ENCODE measurements at regions not wholly inside any gene's neighbourhood (a gene's known extent, or its start where the extent isn't known, plus 50 kb on each side); places are given as distances from the start of the nearest gene placed in this dataset.

GRCh38 chr15:77796046-77796729 lies 163.5 kb upstream of the LINGO1 start:
- DNase-seq (ENCODE audit: low spot score): no peak

GRCh38 chr15:77795446-77795845 lies 162.7 kb upstream of the LINGO1 start:
- DNase-seq (ENCODE audit: low spot score): no peak

GRCh38 chr15:77791941-77792340 lies 159.2 kb upstream of the LINGO1 start:
- no peak for DNase-seq (ENCODE audit: low spot score)

GRCh38 chr15:77790481-77790880 lies 157.8 kb upstream of the LINGO1 start:
- DNase-seq (ENCODE audit: low spot score): no peak

GRCh38 chr15:77786956-77787355 lies 154.2 kb upstream of the LINGO1 start:
- no peak for DNase-seq (ENCODE audit: low spot score)

DNA sequence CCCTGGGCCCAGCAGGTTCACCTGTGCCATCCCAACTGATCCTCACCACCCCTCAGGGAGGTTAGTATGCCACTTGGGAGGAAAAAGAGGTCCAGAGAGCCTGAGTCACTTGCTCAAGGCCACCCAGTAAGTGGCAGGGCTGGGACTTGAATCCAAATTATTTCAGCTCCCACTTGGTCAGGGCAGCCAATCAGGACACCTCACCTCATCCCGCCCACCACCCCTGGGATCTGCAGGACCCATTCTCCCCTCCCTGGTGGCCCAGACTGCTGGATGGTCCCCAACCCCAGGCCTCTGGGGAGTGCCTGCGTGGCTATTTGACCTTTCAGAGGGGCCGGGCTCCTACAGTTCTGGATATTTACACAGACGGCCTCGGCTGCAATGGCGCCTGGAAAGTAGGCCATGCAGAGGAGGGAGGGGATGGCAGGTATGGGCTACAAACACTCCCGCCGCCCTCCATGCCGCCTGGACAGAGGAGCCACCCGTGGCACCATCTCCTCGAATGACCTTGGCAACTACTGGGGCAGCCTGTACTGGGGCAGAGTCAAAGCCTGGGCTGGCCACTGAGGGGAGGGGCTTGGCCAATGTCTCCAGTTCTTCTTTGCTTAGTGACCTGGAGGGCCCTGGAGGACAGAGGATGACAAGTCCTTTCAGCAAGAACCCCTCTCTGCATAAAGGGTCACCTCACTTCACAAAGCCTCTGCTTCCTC lies 153.6 kb upstream of the LINGO1 start:
- DNase-seq (ENCODE audit: low spot score): no peak

GRCh38 chr15:77784361-77785292 lies 151.9 kb upstream of the LINGO1 start:
- no peak for DNase-seq (ENCODE audit: low spot score)

DNA sequence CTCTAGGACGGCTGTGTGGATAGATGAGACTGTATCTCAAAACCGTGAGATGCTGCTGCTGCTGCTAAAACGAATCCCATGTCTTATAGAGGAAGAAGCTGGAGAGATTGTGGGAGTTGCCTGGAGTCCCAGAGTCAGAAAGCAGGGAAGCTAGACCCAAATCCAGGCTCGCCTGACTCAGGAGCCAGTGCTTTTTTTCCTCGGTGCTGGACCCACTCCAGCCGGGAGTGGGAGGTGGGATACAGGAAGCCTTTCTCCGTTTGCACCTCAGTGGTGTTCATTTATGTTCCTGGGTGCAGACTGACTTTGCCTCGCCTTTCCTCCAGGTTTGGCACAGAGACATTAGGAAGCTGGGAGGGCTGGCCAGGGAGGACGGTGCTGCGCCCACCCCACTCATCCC lies 150.9 kb upstream of the LINGO1 start:
- DNase-seq (ENCODE audit: low spot score): no peak

GRCh38 chr15:77782691-77783090 lies 150.0 kb upstream of the LINGO1 start:
- no peak for DNase-seq (ENCODE audit: low spot score)

GRCh38 chr15:77781946-77782240 lies 149.2 kb upstream of the LINGO1 start:
- DNase-seq (ENCODE audit: low spot score): no peak

- DNase-seq (ENCODE audit: low spot score): no peak
Observed at GRCh38 chr15:77781151-77781945, 148.6 kb upstream of the LINGO1 start.

DNA sequence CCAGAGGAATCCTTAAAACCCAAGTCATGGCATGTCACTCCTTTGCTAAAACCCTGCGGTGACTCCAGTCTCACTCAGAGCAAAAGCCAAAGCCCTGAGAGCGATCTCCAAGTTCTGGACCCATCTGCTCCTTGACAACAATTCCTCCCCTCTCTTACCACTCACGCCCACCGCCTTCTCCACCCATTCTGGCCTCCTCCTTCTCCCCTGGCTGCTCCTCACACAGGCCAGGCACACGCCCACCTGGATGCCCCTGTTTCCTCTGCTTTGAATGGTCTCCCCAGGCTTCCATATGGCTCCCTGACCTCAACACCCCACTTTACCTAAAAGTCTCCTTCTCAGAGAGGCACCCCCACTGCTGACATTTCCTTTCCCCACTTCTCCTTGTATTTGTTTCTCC lies 146.1 kb upstream of the LINGO1 start:
- DNase-seq (ENCODE audit: low spot score): no peak

GRCh38 chr15:77775837-77776236 lies 143.1 kb upstream of the LINGO1 start:
- DNase-seq (ENCODE audit: low spot score): no peak

GRCh38 chr15:77775373-77775772 lies 142.7 kb upstream of the LINGO1 start:
- DNase-seq (ENCODE audit: low spot score): no peak

GRCh38 chr15:77774350-77774749 lies 141.6 kb upstream of the LINGO1 start:
- DNase-seq (ENCODE audit: low spot score): no peak

DNA sequence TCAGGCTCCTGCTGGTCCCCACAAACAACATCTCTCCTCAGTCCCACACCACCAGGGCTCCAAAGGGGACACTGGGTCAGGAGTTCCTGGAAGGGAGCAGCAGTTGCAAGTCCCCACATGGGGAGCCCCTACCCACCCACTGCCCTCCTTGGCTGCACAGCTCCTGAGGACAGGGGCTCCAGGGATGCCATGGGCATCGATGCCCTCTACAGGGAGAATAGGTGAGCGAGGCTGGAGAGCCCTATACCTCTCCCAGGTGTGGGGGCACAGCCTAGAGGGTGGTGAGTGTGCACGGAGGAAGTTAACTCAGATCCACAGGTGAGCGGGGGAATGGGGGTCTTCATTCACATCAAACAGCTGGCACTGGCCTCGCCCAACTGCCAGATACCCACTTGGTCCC lies 141.2 kb upstream of the LINGO1 start:
- no peak for DNase-seq (ENCODE audit: low spot score)

- DNase-seq (ENCODE audit: low spot score): no peak
Observed at GRCh38 chr15:77772641-77773402, 140.1 kb upstream of the LINGO1 start.

DNA sequence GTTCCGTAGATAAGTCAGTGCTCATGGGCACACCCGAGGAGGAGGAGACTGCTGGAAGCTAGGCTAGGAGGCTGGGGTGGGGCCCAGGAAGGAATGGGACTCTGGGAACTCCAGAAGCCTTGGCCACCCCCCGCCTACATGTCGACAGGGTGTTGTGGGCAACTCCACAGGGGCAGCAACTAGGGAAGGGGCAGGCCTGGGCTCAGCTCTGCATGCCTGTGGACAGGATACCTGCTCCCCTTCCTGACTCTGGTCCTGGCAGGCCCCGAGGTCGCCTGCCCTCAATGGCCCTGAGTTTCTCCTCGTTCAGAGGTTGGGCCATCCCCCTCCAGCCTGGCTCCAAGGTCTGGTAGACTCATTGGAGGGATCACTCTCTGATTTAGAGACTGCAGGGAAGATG lies 138.9 kb upstream of the LINGO1 start:
- no peak for DNase-seq (ENCODE audit: low spot score)

DNA sequence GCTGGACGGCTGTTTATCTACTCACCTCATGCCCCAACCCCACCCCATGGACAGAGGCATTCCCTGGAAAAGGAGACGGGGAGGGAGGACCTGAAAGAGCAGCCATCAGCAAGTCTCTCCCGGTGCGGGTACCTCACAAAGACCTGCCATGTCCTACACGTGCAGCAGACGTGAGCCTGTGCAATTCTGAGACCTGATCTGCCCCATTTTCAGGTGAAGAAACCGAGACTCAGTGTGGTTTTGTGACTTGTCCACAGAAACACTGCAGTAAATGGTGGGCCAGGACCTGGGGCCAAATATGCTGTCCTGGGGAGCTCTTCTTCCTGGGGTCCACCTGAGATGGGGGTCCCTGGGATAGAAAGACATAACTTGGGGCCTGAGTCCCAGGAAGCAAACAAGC lies 137.0 kb upstream of the LINGO1 start:
- no peak for DNase-seq (ENCODE audit: low spot score)

DNA sequence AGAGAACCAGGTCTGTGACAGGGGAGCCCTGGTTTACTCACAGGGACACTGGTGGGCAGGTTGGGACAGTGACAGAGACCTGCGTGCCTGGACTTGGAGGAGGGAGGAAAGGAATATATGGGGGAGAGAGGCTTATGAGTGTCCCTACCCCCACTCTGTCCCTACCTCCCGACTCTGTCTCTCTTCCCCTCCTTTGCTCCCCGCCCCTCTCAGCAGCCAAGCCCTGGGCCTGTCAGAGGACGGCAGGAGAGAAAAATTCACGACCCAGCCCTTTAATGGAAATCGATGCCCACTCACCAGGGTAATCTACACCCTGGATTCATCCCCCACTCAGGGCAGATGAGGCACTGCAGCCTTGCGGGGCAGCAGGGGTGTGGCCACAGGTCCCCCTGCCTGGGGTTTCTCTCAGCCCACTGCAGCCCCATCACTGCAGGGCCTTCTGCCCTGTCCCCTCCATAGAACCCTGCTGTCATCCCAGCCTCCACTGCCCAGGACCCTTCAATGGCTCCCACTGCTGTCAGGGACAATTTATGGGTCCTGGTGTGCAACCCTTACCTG lies 135.9 kb upstream of the LINGO1 start:
- no peak for DNase-seq (ENCODE audit: low spot score)

DNA sequence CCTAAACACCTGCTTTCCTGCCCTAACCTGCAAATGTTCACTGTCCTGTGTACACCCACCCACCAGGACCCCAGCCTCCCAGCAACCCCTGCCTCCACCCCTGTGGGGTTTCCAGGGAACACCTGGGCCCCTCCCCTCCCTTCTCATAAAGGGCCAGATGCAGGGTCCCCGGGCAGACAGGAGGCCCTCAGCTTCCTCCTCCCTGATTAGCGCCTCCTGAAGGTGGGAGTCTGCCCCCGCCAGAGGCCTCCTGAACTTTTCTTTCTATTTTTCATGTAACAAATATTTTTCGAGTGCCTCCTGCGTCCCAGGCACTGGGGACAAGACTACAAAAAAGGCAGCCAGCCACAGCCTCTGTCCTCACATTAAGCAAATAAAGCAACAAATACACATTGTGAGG lies 135.4 kb upstream of the LINGO1 start:
- no peak for DNase-seq (ENCODE audit: low spot score)
